Trophoblast cell (in vitro differentiated cells and primary cell): ENCODE measurements at regions not wholly inside any gene's neighbourhood (a gene's known extent, or its start where the extent isn't known, plus 50 kb on each side); places are given as distances from the start of the nearest gene placed in this dataset.

Experiments
- DNase-seq, 2 donors: peaks; one replicate each; pipeline ENCODE4 v3.0.0-alpha.2; 2016
- H2AFZ ChIP-seq: 2 replicates; pipeline ENCODE4 v1.6.1; 2013; ENCODE audit warnings: low read length, moderate library complexity, mild to moderate bottlenecking; ENCODE audit not compliant: insufficient read depth, poor library complexity
- H2AK5ac ChIP-seq: 2 replicates; pipeline ENCODE4 v1.6.1; 2013; ENCODE audit warnings: mild to moderate bottlenecking, low read length
- H2BK120ac ChIP-seq: 2 replicates; pipeline ENCODE4 v1.6.1; 2013; ENCODE audit warnings: low read length, mild to moderate bottlenecking, moderate library complexity; ENCODE audit not compliant: insufficient read depth, poor library complexity
- H2BK12ac ChIP-seq: 2 replicates; pipeline ENCODE4 v1.6.1; 2013; ENCODE audit warnings: mild to moderate bottlenecking, low read length, moderate library complexity
- H2BK5ac ChIP-seq: 2 replicates; pipeline ENCODE4 v1.6.1; 2013; ENCODE audit warnings: low read length, low read depth, moderate library complexity, mild to moderate bottlenecking; ENCODE audit not compliant: poor library complexity
- H3K14ac ChIP-seq: 2 replicates; pipeline ENCODE4 v1.6.1; 2013; ENCODE audit warnings: mild to moderate bottlenecking, low read length
- H3K18ac ChIP-seq: 2 replicates; pipeline ENCODE4 v1.6.1; 2013; ENCODE audit warnings: mild to moderate bottlenecking, low read length
- H3K23ac ChIP-seq: 2 replicates; pipeline ENCODE4 v1.6.1; 2013; ENCODE audit warnings: low read length
- H3K27ac ChIP-seq: 2 replicates; pipeline ENCODE4 v1.5.1; 2013; ENCODE audit warnings: low read depth, mild to moderate bottlenecking, inconsistent platforms, low read length, moderate library complexity
- H3K27me3 ChIP-seq: 2 replicates; pipeline ENCODE4 v1.6.1; 2013; ENCODE audit warnings: inconsistent platforms, mild to moderate bottlenecking, low read length, moderate library complexity; ENCODE audit not compliant: insufficient read depth
- H3K36me3 ChIP-seq, 2 experiments: 1 replicate in 1 of 2; 2 replicates in 1 of 2; pipeline ENCODE4 v1.6.1; 2013; ENCODE audit warnings: low read length in 2 of 2, mild to moderate bottlenecking in 2 of 2, moderate library complexity in 1 of 2; ENCODE audit not compliant: insufficient read depth in 2 of 2, control insufficient read depth in 1 of 2
- H3K4ac ChIP-seq: 2 replicates; pipeline ENCODE4 v1.6.1; 2013; ENCODE audit warnings: low read depth, mild to moderate bottlenecking, low read length, moderate library complexity
- H3K4me1 ChIP-seq, 2 experiments: 1 replicate in 1 of 2; 2 replicates in 1 of 2; pipeline ENCODE4 v1.6.1; 2013; ENCODE audit warnings: low read length in 2 of 2, mild to moderate bottlenecking in 2 of 2, moderate library complexity in 1 of 2; ENCODE audit not compliant: insufficient read depth in 2 of 2, control insufficient read depth in 1 of 2
- H3K4me2 ChIP-seq: 2 replicates; pipeline ENCODE4 v1.6.1; 2013; ENCODE audit warnings: inconsistent platforms, mild to moderate bottlenecking, low read length, moderate library complexity
- H3K4me3 ChIP-seq: 2 replicates; pipeline ENCODE4 v1.5.1; 2013; ENCODE audit warnings: mild to moderate bottlenecking, low read depth, low read length, inconsistent platforms
- H3K79me1 ChIP-seq: one replicate; pipeline ENCODE4 v1.6.1; 2013; ENCODE audit warnings: low read length
- H3K79me2 ChIP-seq: 2 replicates; pipeline ENCODE4 v1.6.1; 2013; ENCODE audit warnings: low read length, mild to moderate bottlenecking; ENCODE audit not compliant: control insufficient read depth, insufficient read depth, poor library complexity
- H3K9ac ChIP-seq: 2 replicates; pipeline ENCODE4 v1.6.1; 2013; ENCODE audit warnings: mild to moderate bottlenecking, low read length
- H3K9me3 ChIP-seq: 2 replicates; pipeline ENCODE4 v1.6.1; 2013; ENCODE audit warnings: low read depth, mild to moderate bottlenecking, control low read depth, inconsistent platforms, low read length; ENCODE audit not compliant: insufficient read depth
- H4K12ac ChIP-seq: 2 replicates; pipeline ENCODE4 v1.6.1; 2013; ENCODE audit warnings: low read depth, mild to moderate bottlenecking, low read length, moderate library complexity
- H4K8ac ChIP-seq: 2 replicates; pipeline ENCODE4 v1.6.1; 2013; ENCODE audit warnings: low read depth, mild to moderate bottlenecking, low read length, moderate library complexity
- H4K91ac ChIP-seq: one replicate; pipeline ENCODE4 v1.6.1; 2013; ENCODE audit warnings: low read depth, mild to moderate bottlenecking, low read length, moderate library complexity
- WGBS: extraction: QIAGEN DNeasy Blood & Tissue Kit; methylation state at CpG from one replicate; pipeline ENCODE4 v1.1.7; 2013; ENCODE audit warnings: missing lambda C conversion rate; ENCODE audit not compliant: insufficient read length, insufficient coverage; ENCODE audit errors: extremely low coverage; 5-methylcytosine and 5-hydroxymethylcytosine counted together

- Histone ChIP-seq H2BK5ac (no peak overlapping the region), H4K91ac (no peak overlapping the region), H2BK120ac (no peak overlapping the region), H3K4me3 (no peak overlapping the region), H3K36me3 (no peaks in the 10 kb centered on the region), H3K4me2 (no peak overlapping the region), H3K23ac (no peak overlapping the region), H3K27ac (no peak overlapping the region), H3K79me2 (no peaks in the 10 kb centered on the region), H3K9ac (no peak overlapping the region), H2AK5ac (no peak overlapping the region), H2AFZ (no peak overlapping the region), H3K18ac (no peak overlapping the region), H4K12ac (no peak overlapping the region), H2BK12ac (no peak overlapping the region), H3K14ac (no peak overlapping the region), H4K8ac (no peak overlapping the region), H3K27me3 (no peaks in the 10 kb centered on the region), H3K79me1 (no peaks in the 10 kb centered on the region), H3K9me3 (no peaks in the 10 kb centered on the region), H3K4me1 (no peaks in the 10 kb centered on the region), H3K4ac (no peak overlapping the region)
- WGBS: 100% methylated on average over 3 of the region's 4 CpGs
- DNase-seq: no peak
Measured at GRCh38 chr12:17388679-17389078, 701.3 kb downstream of the RERGL start.

- H2BK120ac ChIP-seq: no peak overlapping the region
- no peak overlapping the region for H2BK5ac ChIP-seq
- H3K4me1 ChIP-seq: no peaks in the 10 kb centered on the region
- H3K27ac ChIP-seq: no peak overlapping the region
- H3K79me1 ChIP-seq: no peaks in the 10 kb centered on the region
- no peaks in the 10 kb centered on the region for H3K36me3 ChIP-seq
- H3K4me2 ChIP-seq: no peak overlapping the region
- no peak overlapping the region for H4K91ac ChIP-seq
- no peak overlapping the region for H3K4ac ChIP-seq
- H4K12ac ChIP-seq: no peak overlapping the region
- no peaks in the 10 kb centered on the region for H3K79me2 ChIP-seq
- H2AFZ ChIP-seq: no peak overlapping the region
- no CpG with 5 or more reads among the region's 3 CpGs for WGBS
- no peaks in the 10 kb centered on the region for H3K9me3 ChIP-seq
- no peaks in the 10 kb centered on the region for H3K27me3 ChIP-seq
- no peak overlapping the region for H3K23ac ChIP-seq
- no peak overlapping the region for H3K18ac ChIP-seq
- H3K4me3 ChIP-seq: no peak overlapping the region
- H3K9ac ChIP-seq: no peak overlapping the region
- DNase-seq: peak; percentile 68 to 78
- H2AK5ac ChIP-seq: no peak overlapping the region
- no peak overlapping the region for H2BK12ac ChIP-seq
- H3K14ac ChIP-seq: no peak overlapping the region
- no peak overlapping the region for H4K8ac ChIP-seq
Measured at GRCh38 chr12:17383321-17383720, 706.7 kb downstream of the RERGL start.

GRCh38 chr12:17381211-17381610, 708.8 kb downstream of the RERGL start:
- no peak overlapping the region for H3K27ac ChIP-seq
- no peak overlapping the region for H4K8ac ChIP-seq
- no peak overlapping the region for H3K14ac ChIP-seq
- no peaks in the 10 kb centered on the region for H3K27me3 ChIP-seq
- H3K4me2 ChIP-seq: no peak overlapping the region
- H2AFZ ChIP-seq: no peak overlapping the region
- H3K9me3 ChIP-seq: no peaks in the 10 kb centered on the region
- no peak overlapping the region for H4K91ac ChIP-seq
- H4K12ac ChIP-seq: no peak overlapping the region
- no peak overlapping the region for H3K9ac ChIP-seq
- no peak overlapping the region for H2AK5ac ChIP-seq
- H2BK5ac ChIP-seq: no peak overlapping the region
- H3K36me3 ChIP-seq: no peaks in the 10 kb centered on the region
- no peaks in the 10 kb centered on the region for H3K4me1 ChIP-seq
- WGBS: no CpG with 5 or more reads among the region's 2 CpGs
- no peaks in the 10 kb centered on the region for H3K79me1 ChIP-seq
- no peak overlapping the region for H2BK120ac ChIP-seq
- H2BK12ac ChIP-seq: no peak overlapping the region
- H3K4me3 ChIP-seq: no peak overlapping the region
- DNase-seq: peak; percentile 59 to 93
- no peak overlapping the region for H3K4ac ChIP-seq
- no peaks in the 10 kb centered on the region for H3K79me2 ChIP-seq
- no peak overlapping the region for H3K23ac ChIP-seq
- no peak overlapping the region for H3K18ac ChIP-seq

GRCh38 chr12:17372508-17372907, 717.5 kb downstream of the RERGL start:
- H4K12ac ChIP-seq: no peak overlapping the region
- no peak overlapping the region for H2AFZ ChIP-seq
- H3K18ac ChIP-seq: no peak overlapping the region
- H3K79me2 ChIP-seq: no peaks in the 10 kb centered on the region
- no peak overlapping the region for H2BK12ac ChIP-seq
- no peak overlapping the region for H3K4me3 ChIP-seq
- H3K9me3 ChIP-seq: no peaks in the 10 kb centered on the region
- no peak overlapping the region for H3K9ac ChIP-seq
- WGBS: no CpG with 5 or more reads among the region's 1 CpG
- H3K36me3 ChIP-seq: no peaks in the 10 kb centered on the region
- H3K27ac ChIP-seq: no peak overlapping the region
- no peaks in the 10 kb centered on the region for H3K4me1 ChIP-seq
- H3K4me2 ChIP-seq: no peak overlapping the region
- no peaks in the 10 kb centered on the region for H3K79me1 ChIP-seq
- no peak overlapping the region for H2AK5ac ChIP-seq
- no peaks in the 10 kb centered on the region for H3K27me3 ChIP-seq
- no peak overlapping the region for H4K91ac ChIP-seq
- DNase-seq: no peak
- no peak overlapping the region for H2BK120ac ChIP-seq
- H3K14ac ChIP-seq: no peak overlapping the region
- no peak overlapping the region for H3K4ac ChIP-seq
- H2BK5ac ChIP-seq: no peak overlapping the region
- H4K8ac ChIP-seq: no peak overlapping the region
- H3K23ac ChIP-seq: no peak overlapping the region
